ENCODE measurements at regions not wholly inside any gene's neighbourhood (a gene's known extent, or its start where the extent isn't known, plus 50 kb on each side); places are given as distances from the start of the nearest gene placed in this dataset.

DNA sequence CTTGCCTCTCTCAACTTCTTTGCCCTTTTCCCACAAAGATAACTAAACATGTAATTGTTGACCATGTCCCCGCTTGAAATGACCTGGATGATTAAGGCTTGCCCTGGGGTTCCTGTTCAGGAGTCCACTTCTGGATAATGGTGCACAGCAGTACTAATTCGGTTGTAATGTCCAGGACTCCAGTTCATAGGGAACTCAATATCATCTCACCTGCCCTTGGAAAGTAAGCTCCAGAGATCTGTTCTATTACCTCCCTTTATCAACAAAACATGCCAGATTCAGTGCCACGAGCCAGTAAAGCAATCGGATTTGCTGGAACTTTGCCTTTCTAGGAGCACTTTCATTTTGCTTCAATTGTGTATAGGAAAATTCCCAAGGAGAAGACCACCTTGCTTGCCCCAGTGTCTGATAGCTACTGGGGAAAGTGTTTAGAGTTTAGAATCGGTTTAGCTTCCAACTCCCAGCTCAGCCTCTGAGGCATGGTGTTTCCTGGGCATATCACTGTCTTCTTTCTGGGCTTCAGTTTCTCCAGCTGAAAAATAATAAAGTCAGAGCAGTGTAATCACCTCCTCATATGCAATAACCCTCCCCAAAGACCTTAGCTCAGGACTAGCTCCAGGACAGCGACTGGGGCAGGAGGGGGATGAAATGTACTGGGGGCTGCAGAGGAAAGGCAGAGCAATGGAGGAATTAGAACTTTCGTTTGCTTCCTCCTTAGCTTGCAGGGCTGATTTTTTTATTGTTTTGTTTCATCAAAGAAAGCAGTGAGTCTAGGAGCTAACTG is 162.6 kb upstream of the CYRIA start:
- Histone ChIP-seq H3K9me3 (replicated peaks; ENCODE audit: low read length) (no peaks in the 10 kb centered on the region), H3K4me1 (ENCODE audit: control insufficient read depth, insufficient read depth, low read length) (no peaks in the 10 kb centered on the region), H3K27me3 (ENCODE audit: control insufficient read depth, insufficient read depth, low read length) (no peaks in the 10 kb centered on the region), H3K36me3 (ENCODE audit: insufficient read depth, low read length) (no peaks in the 10 kb centered on the region), H3K9ac (ENCODE audit: low read depth, low read length) (no peak overlapping the region), H3K4me3 (ENCODE audit: low read length) (no peak overlapping the region), H3K4me2 (ENCODE audit: low read length) (no peak overlapping the region)

DNA sequence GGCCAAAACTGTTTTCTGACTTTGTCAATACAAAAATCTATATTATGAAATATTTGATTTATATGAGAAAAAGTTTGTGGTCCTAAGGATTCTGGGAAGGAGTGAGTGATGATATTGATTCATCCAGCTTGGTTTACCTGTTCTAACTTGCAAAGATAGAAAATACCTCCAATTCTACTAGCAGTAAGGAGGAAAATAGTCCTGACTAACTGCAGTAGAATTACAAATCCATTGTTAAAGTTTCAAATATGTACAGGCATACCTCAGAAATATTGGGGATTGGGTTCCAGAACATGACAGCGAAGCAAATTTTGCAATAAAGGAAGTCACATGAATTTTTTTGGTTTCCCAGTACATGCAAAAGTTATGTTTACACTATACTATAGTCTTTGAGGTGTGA is 158.8 kb upstream of the CYRIA start:
- H3K4me1 ChIP-seq (ENCODE audit: control insufficient read depth, insufficient read depth, low read length), result no peaks in the 10 kb centered on the region
- no peak overlapping the region for H3K4me3 ChIP-seq (ENCODE audit: low read length)
- no peaks in the 10 kb centered on the region for H3K27me3 ChIP-seq (ENCODE audit: control insufficient read depth, insufficient read depth, low read length)

GRCh38 chr2:16821692-16822091 is 156.1 kb upstream of the CYRIA start:
- no peaks in the 10 kb centered on the region for H3K9me3 ChIP-seq (replicated peaks; ENCODE audit: low read length)
- H3K4me2 ChIP-seq (ENCODE audit: low read length), result no peak overlapping the region
- no peaks in the 10 kb centered on the region for H3K27me3 ChIP-seq (ENCODE audit: control insufficient read depth, insufficient read depth, low read length)
- no peak overlapping the region for H3K4me3 ChIP-seq (ENCODE audit: low read length)
- no peaks in the 10 kb centered on the region for H3K4me1 ChIP-seq (ENCODE audit: control insufficient read depth, insufficient read depth, low read length)
- H3K9ac ChIP-seq (ENCODE audit: low read depth, low read length), result no peak overlapping the region
- no peaks in the 10 kb centered on the region for H3K36me3 ChIP-seq (ENCODE audit: insufficient read depth, low read length)

More for the DNA sequence above, 158.8 kb upstream of the CYRIA start:
- H3K4me2 ChIP-seq (ENCODE audit: low read length), result no peak overlapping the region
- H3K36me3 ChIP-seq (ENCODE audit: insufficient read depth, low read length), result no peaks in the 10 kb centered on the region
- no peaks in the 10 kb centered on the region for H3K9me3 ChIP-seq (replicated peaks; ENCODE audit: low read length)
- H3K9ac ChIP-seq (ENCODE audit: low read depth, low read length), result no peak overlapping the region

GRCh38 chr2:16818203-16818556 is 152.5 kb upstream of the CYRIA start:
- H3K9ac ChIP-seq (ENCODE audit: low read depth, low read length), result no peak overlapping the region
- no peaks in the 10 kb centered on the region for H3K36me3 ChIP-seq (ENCODE audit: insufficient read depth, low read length)
- H3K27me3 ChIP-seq (ENCODE audit: control insufficient read depth, insufficient read depth, low read length), result no peaks in the 10 kb centered on the region
- H3K4me1 ChIP-seq (ENCODE audit: control insufficient read depth, insufficient read depth, low read length), result no peaks in the 10 kb centered on the region
- H3K4me3 ChIP-seq (ENCODE audit: low read length), result no peak overlapping the region
- H3K4me2 ChIP-seq (ENCODE audit: low read length), result no peak overlapping the region
- H3K9me3 ChIP-seq (replicated peaks; ENCODE audit: low read length), result no peaks in the 10 kb centered on the region

- no peaks in the 10 kb centered on the region for H3K9me3 ChIP-seq (replicated peaks; ENCODE audit: low read length)
- H3K36me3 ChIP-seq (ENCODE audit: insufficient read depth, low read length), result no peaks in the 10 kb centered on the region
- H3K4me3 ChIP-seq (ENCODE audit: low read length), result no peak overlapping the region
- no peaks in the 10 kb centered on the region for H3K4me1 ChIP-seq (ENCODE audit: control insufficient read depth, insufficient read depth, low read length)
- H3K27me3 ChIP-seq (ENCODE audit: control insufficient read depth, insufficient read depth, low read length), result no peaks in the 10 kb centered on the region
- no peak overlapping the region for H3K4me2 ChIP-seq (ENCODE audit: low read length)
- H3K9ac ChIP-seq (ENCODE audit: low read depth, low read length), result no peak overlapping the region
These were observed 151.9 kb upstream of the CYRIA start for GRCh38 chr2:16817305-16818202.

GRCh38 chr2:16816522-16816921 is 150.9 kb upstream of the CYRIA start:
- Histone ChIP-seq H3K9ac (ENCODE audit: low read depth, low read length) (no peak overlapping the region), H3K36me3 (ENCODE audit: insufficient read depth, low read length) (no peaks in the 10 kb centered on the region), H3K4me3 (ENCODE audit: low read length) (no peak overlapping the region), H3K4me2 (ENCODE audit: low read length) (no peak overlapping the region), H3K27me3 (ENCODE audit: control insufficient read depth, insufficient read depth, low read length) (no peaks in the 10 kb centered on the region), H3K9me3 (replicated peaks; ENCODE audit: low read length) (no peaks in the 10 kb centered on the region), H3K4me1 (ENCODE audit: control insufficient read depth, insufficient read depth, low read length) (no peaks in the 10 kb centered on the region)

GRCh38 chr2:16816016-16816415 is 150.4 kb upstream of the CYRIA start:
- Histone ChIP-seq H3K27me3 (ENCODE audit: control insufficient read depth, insufficient read depth, low read length) (no peaks in the 10 kb centered on the region), H3K9ac (ENCODE audit: low read depth, low read length) (no peak overlapping the region), H3K9me3 (replicated peaks; ENCODE audit: low read length) (no peaks in the 10 kb centered on the region), H3K4me2 (ENCODE audit: low read length) (no peak overlapping the region), H3K4me3 (ENCODE audit: low read length) (no peak overlapping the region), H3K4me1 (ENCODE audit: control insufficient read depth, insufficient read depth, low read length) (no peaks in the 10 kb centered on the region), H3K36me3 (ENCODE audit: insufficient read depth, low read length) (no peaks in the 10 kb centered on the region)

- no peak overlapping the region for H3K9ac ChIP-seq (ENCODE audit: low read depth, low read length)
- no peaks in the 10 kb centered on the region for H3K36me3 ChIP-seq (ENCODE audit: insufficient read depth, low read length)
- H3K4me3 ChIP-seq (ENCODE audit: low read length), result no peak overlapping the region
- no peak overlapping the region for H3K4me2 ChIP-seq (ENCODE audit: low read length)
- H3K4me1 ChIP-seq (ENCODE audit: control insufficient read depth, insufficient read depth, low read length), result no peaks in the 10 kb centered on the region
- no peaks in the 10 kb centered on the region for H3K9me3 ChIP-seq (replicated peaks; ENCODE audit: low read length)
- H3K27me3 ChIP-seq (ENCODE audit: control insufficient read depth, insufficient read depth, low read length), result no peaks in the 10 kb centered on the region
These were observed 148.0 kb upstream of the CYRIA start for GRCh38 chr2:16813593-16813992.

GRCh38 chr2:16798472-16798871 is 132.8 kb upstream of the CYRIA start:
- no peaks in the 10 kb centered on the region for H3K36me3 ChIP-seq (ENCODE audit: insufficient read depth, low read length)

GRCh38 chr2:16791496-16791895 is 125.9 kb upstream of the CYRIA start:
- no peak overlapping the region for H3K4me2 ChIP-seq (ENCODE audit: low read length)
- no peak overlapping the region for H3K4me3 ChIP-seq (ENCODE audit: low read length)
- H3K4me1 ChIP-seq (ENCODE audit: control insufficient read depth, insufficient read depth, low read length), result no peaks in the 10 kb centered on the region
- H3K9ac ChIP-seq (ENCODE audit: low read depth, low read length), result no peak overlapping the region
- no peaks in the 10 kb centered on the region for H3K27me3 ChIP-seq (ENCODE audit: control insufficient read depth, insufficient read depth, low read length)
- no peaks in the 10 kb centered on the region for H3K9me3 ChIP-seq (replicated peaks; ENCODE audit: low read length)
- H3K36me3 ChIP-seq (ENCODE audit: insufficient read depth, low read length), result no peaks in the 10 kb centered on the region

More at GRCh38 chr2:16798472-16798871, 132.8 kb upstream of the CYRIA start:
- Histone ChIP-seq H3K27me3 (ENCODE audit: control insufficient read depth, insufficient read depth, low read length) (no peaks in the 10 kb centered on the region), H3K4me1 (ENCODE audit: control insufficient read depth, insufficient read depth, low read length) (no peaks in the 10 kb centered on the region), H3K4me3 (ENCODE audit: low read length) (no peak overlapping the region), H3K4me2 (ENCODE audit: low read length) (no peak overlapping the region), H3K9ac (ENCODE audit: low read depth, low read length) (no peak overlapping the region), H3K9me3 (replicated peaks; ENCODE audit: low read length) (no peaks in the 10 kb centered on the region)

GRCh38 chr2:16785149-16785548 is 119.5 kb upstream of the CYRIA start:
- Histone ChIP-seq H3K4me3 (ENCODE audit: low read length) (no peak overlapping the region), H3K4me2 (ENCODE audit: low read length) (no peak overlapping the region), H3K9me3 (replicated peaks; ENCODE audit: low read length) (no peaks in the 10 kb centered on the region), H3K27me3 (ENCODE audit: control insufficient read depth, insufficient read depth, low read length) (peaks cover 8% of the 10 kb centered on the region), H3K4me1 (ENCODE audit: control insufficient read depth, insufficient read depth, low read length) (no peaks in the 10 kb centered on the region), H3K36me3 (ENCODE audit: insufficient read depth, low read length) (no peaks in the 10 kb centered on the region), H3K9ac (ENCODE audit: low read depth, low read length) (no peak overlapping the region)
